AG20443 (cell line): ENCODE measurements at regions not wholly inside any gene's neighbourhood (a gene's known extent, or its start where the extent isn't known, plus 50 kb on each side); places are given as distances from the start of the nearest gene placed in this dataset.

Source experiments
- DNase-seq: peaks from one replicate; pipeline ENCODE4 v3.0.0; 2012; ENCODE audit warnings: low spot score, mixed read lengths

DNA sequence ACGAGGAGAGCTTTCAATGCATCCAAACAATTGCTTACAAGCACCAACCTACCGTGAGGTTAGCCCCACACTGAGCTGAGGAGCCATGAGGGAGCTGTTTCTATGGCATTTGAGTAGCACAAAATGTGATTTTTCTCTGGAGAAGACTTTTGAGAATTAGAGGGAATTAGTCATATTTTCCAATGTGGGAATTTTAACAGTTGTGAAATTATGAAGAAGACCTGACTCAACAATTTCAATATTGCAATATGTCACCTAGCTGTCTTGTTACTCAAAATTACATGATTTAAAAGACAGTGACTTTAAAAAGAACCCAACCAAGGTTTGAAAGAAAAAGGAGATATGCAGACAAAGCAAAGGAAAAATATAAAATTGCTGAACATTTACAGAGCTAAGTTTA is 62.6 kb upstream of the LY86 start:
- DNase-seq = no peak

DNA sequence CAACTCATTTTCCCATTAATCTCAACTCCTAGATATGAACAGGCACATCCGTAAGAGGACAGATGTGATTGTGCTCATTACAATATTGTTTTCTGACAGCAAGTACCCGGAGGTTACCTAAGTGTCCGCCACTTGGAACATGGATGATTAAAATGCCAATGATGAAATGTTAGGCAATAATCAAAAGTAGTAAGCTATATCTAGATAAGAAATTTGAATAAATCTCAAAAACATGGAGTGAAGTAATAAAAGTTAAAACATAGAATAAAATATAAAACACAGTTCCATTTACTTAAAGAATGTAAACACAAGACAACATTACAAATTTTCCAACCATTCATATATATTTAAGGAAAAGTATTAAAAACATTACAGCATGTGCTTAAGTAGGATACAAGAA is 59.2 kb upstream of the LY86 start:
- DNase-seq = no peak

DNA sequence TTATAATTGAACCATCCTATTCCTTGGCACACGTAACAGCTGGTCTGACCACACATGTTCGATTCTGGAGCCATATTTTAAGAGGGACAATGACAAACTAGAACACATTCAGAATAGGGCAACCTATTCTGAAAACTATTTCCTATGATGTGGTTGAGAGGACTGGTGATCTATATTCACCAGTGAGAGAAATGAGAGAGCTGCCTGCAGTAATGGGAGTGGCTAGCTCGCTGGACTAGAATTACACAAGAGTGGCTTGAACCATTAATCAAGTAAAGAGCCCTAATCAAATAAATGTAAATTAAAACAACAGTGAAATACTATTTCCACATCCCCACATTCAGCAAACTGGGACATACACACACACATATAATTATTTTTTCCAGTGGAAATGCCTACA is 55.3 kb upstream of the LY86 start:
- DNase-seq = no peak

DNA sequence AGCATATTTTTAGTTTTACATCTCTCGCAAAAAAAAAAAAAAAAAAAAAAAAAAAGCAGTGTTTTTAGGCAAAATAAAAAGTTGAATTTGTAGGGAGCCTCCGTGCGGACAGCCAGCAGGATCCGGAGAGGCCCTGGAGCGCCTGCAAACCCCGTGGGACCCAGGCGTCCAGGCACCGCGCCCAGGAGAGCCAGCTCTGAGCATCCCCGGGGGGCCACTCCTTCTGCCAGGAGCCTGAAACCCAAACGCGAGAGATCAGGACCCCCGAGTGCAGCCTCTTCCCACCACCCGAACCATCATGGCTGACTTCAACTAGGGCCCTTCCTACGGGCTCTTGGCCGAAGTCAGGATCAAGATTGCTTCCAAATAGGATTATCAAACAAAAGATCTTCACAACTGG is 54.1 kb upstream of the LY86 start:
- no peak for DNase-seq

DNA sequence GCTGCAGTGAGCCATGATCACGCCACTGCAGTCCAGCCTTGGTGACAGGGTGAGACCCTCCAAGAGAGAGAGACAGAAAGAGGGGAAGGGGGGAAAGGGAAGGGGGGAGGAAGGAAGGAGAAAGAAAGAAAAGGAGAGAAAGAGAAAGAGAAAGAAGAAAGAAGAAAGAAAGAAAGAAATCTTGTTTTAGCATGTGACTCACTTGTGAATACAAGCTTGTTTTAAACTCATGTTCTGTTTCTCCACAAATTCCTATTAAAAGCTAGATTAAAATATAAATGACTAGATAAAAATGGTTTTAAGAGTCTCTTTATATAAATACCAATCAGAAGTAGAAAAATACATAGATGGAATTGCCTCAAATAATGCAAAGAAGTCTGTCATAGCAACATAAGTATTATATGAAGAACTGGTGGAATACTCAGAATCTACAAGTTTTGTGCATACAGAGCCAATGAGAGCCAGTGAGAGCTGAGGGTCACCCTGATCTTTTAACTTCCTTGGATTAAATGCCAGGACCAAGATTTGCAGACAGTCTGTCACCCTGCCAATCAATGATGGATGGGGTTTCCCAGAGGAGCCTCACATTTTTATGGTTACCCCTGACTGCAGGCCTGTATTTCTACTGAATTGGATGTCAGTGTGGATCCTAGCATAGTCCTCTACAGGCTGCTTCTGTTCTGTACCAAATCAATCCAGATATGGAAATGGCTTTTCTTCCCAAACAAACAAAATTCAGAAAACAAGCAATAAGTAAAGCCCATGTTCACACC is 50.8 kb upstream of the LY86 start:
- no peak for DNase-seq

DNA sequence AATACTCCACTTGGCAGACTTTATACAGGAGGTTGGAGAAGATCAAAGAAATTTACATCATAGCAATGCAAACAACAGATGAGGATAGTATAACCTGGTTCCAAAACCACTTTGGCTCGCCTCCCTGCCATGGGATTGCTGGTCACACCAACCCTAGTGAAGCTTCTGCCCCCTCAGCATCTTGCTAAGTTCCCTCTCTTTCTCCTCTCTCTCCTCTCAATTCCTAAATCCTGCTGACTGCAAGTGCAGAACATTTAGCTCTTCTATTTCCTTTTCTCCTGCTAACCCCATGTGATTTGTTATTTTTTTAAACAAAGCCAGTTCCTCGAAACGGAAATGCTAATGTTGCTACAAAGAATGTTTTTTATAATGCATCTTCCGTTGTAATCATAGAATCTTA is 50.3 kb upstream of the LY86 start:
- no peak for DNase-seq
